Endothelial cell of umbilical vein (primary cell): ENCODE measurements at regions not wholly inside any gene's neighbourhood (a gene's known extent, or its start where the extent isn't known, plus 50 kb on each side); places are given as distances from the start of the nearest gene placed in this dataset.
"Not testable (repeated sequence)": the region's sequence is repeated elsewhere in the genome, so short reads cannot be mapped to it uniquely, and the experiment has no call there.

Source experiments
- MYC ChIP-seq: IDR thresholded peaks from one replicate; pipeline ENCODE4 v1.6.1; 2011; ENCODE audit warnings: mild to moderate bottlenecking, low read depth, low read length
- POLR2A ChIP-seq: IDR thresholded peaks from 2 replicates; pipeline ENCODE4 v1.6.1; 2012; ENCODE audit warnings: low read depth, mild to moderate bottlenecking, control low read depth, low read length
- POLR2AphosphoS5 ChIP-seq: IDR thresholded peaks from 2 replicates; pipeline ENCODE4 v1.6.1; 2012; ENCODE audit warnings: low read depth, mild to moderate bottlenecking, control low read depth, low read length, moderate library complexity; ENCODE audit not compliant: insufficient read depth
- TF ChIP-seq, protein P1 (sequence below), 2 donors: IDR thresholded peaks; 1 replicate in 1 of 2; 2 replicates in 1 of 2; pipeline ENCODE4 v1.5.1; 2011; ENCODE audit warnings: low read length in 2 of 2, mild to moderate bottlenecking in 2 of 2, moderate library complexity in 2 of 2, control low read depth in 1 of 2, inconsistent platforms in 1 of 2, low read depth in 1 of 2; ENCODE audit not compliant: insufficient read depth in 1 of 2; ENCODE audit errors: extremely low read depth in 1 of 2

DNA sequence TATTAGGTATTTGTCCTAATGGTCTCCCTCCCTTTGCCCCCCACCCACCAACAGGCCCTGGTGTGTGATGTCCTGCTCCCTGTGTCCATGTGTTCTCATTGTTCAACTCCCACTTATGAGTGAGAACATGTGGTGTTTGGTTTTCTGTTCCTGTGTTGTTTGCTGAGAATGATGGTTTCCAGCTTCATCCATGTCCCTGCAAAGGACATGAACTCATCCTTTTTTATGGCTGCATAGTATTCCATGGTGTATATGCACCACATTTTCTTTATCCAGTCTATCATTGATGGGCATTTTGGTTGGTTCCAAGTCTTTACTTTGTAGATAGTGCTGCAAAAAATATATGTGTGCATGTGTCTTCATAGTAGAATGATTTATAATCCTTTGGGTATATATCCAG lies 81.4 kb upstream of the ZNF536 start:
- TF ChIP-seq POLR2AphosphoS5, MYC, POLR2A: not testable (repeated sequence)
- TF ChIP-seq, protein P1, sequence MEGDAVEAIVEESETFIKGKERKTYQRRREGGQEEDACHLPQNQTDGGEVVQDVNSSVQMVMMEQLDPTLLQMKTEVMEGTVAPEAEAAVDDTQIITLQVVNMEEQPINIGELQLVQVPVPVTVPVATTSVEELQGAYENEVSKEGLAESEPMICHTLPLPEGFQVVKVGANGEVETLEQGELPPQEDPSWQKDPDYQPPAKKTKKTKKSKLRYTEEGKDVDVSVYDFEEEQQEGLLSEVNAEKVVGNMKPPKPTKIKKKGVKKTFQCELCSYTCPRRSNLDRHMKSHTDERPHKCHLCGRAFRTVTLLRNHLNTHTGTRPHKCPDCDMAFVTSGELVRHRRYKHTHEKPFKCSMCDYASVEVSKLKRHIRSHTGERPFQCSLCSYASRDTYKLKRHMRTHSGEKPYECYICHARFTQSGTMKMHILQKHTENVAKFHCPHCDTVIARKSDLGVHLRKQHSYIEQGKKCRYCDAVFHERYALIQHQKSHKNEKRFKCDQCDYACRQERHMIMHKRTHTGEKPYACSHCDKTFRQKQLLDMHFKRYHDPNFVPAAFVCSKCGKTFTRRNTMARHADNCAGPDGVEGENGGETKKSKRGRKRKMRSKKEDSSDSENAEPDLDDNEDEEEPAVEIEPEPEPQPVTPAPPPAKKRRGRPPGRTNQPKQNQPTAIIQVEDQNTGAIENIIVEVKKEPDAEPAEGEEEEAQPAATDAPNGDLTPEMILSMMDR (IDR thresholded peaks at IDR 0.05; ENCODE audit: extremely low read depth in 1 of 2, insufficient read depth in 1 of 2, low read depth in 1 of 2, low read length in 2 of 2) = not testable (repeated sequence)
